ENCODE measurements at regions not wholly inside any gene's neighbourhood (a gene's known extent, or its start where the extent isn't known, plus 50 kb on each side); places are given as distances from the start of the nearest gene placed in this dataset.

DNA sequence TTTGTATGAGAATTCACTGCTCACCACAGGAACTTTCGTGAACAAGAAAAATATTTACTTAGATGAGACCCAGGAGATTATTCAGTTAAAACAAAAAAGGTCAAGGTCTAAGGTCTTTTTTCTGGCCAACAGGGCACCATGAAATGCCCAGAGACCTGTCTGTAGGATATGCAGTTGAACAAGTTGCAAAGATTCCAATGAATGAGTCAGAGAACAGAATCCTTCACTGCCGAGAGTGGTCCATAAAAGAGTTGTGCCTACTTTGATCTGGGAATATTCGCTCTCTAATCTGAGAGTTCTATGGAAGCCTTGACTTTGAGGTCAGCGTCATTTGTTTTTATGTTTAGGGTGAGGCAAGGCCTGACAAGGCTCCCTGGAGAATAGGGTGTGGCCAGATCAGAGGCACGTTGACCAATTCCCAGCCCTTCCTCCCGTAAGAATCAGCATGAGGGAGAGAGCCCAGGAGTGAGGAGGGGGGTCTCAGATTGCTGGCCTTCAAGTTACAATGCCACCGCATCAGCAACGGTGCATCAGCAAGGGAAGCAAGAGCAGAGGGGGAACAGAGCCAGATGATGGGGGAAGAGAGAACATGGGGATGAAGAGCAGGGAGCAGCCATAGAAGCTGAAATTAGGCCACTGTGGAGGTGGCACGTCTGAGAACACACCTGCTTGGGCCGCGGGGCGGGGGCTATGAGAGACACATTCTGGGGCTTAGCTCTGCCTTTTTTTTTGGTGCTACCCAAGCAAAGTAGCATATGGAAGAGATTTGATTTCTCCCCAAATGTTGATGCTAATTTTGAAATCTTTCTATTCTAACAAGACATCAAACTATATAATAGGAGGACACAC is 206.4 kb upstream of the RAB4A start:
- peaks cover 15% of the 10 kb centered on the region for H3K4me1 Mint-ChIP-seq
- no peak overlapping the region for H3K4me3 Mint-ChIP-seq
- no peaks in the 10 kb centered on the region for H3K27me3 ChIP-seq (ENCODE audit: insufficient read depth)
- H3K36me3 ChIP-seq (ENCODE audit: insufficient read depth), result no peaks in the 10 kb centered on the region
- no peaks in the 10 kb centered on the region; the same call in 2 of the 3 replicates for H3K9me3 Mint-ChIP-seq
- H4K20me1 ChIP-seq (replicated peaks; ENCODE audit: insufficient read depth), result no peaks in the 10 kb centered on the region
- no peaks in the 10 kb centered on the region for H3K4me1 ChIP-seq (ENCODE audit: insufficient read depth)
- DNase-seq (ENCODE audit: low spot score), result no peak
- no peaks in the 10 kb centered on the region for H3K79me2 ChIP-seq (replicated peaks; ENCODE audit: insufficient read depth)
- H3K4me3 ChIP-seq, result no peak overlapping the region
- H3F3A ChIP-seq (replicated peaks; ENCODE audit: low read depth), result no peaks in the 10 kb centered on the region
- no peak overlapping the region for H3K27ac ChIP-seq (ENCODE audit: low read depth)
- ATAC-seq, result no peak
- no peak overlapping the region for H3K4me2 ChIP-seq
- no peak overlapping the region for H3K27ac Mint-ChIP-seq
- H3K9me2 ChIP-seq (ENCODE audit: insufficient read depth), result peaks cover 3% of the 10 kb centered on the region; the same call in 1 of the 2 replicates
- H3K27me3 Mint-ChIP-seq (ENCODE audit: insufficient read depth, low read depth, poor library complexity), result peaks cover 3% of the 10 kb centered on the region
- 0 out of 2 replicates have a peak overlapping the region, but pooled peaks have one; percentile 10 for H2AFZ ChIP-seq
- TF ChIP-seq ZNF331 (CRISPR knock-in tag; IDR thresholded peaks at IDR 0.05; ENCODE audit: low read depth), result no peak
- TF ChIP-seq ZNF114 (CRISPR knock-in tag; IDR thresholded peaks at IDR 0.05), result no peak
- TF ChIP-seq ZNF462 (CRISPR knock-in tag; IDR thresholded peaks at IDR 0.05), result no peak
- no peak for TF ChIP-seq STAT1 (IDR thresholded peaks at IDR 0.05; ENCODE audit: unreplicated experiment)
- no peak for TF ChIP-seq CTCF (conservative IDR thresholded peaks at IDR 0.05; ENCODE audit: low read depth in 2 of 2)
- TF ChIP-seq POLR2AphosphoS5 (IDR thresholded peaks at IDR 0.05; ENCODE audit: low read depth), result no peak
- TF ChIP-seq REST (IDR thresholded peaks at IDR 0.05; ENCODE audit: unreplicated experiment), result no peak
- TF ChIP-seq, protein P1, sequence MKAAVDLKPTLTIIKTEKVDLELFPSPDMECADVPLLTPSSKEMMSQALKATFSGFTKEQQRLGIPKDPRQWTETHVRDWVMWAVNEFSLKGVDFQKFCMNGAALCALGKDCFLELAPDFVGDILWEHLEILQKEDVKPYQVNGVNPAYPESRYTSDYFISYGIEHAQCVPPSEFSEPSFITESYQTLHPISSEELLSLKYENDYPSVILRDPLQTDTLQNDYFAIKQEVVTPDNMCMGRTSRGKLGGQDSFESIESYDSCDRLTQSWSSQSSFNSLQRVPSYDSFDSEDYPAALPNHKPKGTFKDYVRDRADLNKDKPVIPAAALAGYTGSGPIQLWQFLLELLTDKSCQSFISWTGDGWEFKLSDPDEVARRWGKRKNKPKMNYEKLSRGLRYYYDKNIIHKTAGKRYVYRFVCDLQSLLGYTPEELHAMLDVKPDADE (IDR thresholded peaks at IDR 0.05), result no peak
- TF ChIP-seq CREB1 (CRISPR knock-in tag; IDR thresholded peaks at IDR 0.05; ENCODE audit: low read depth), result no peak
- TF ChIP-seq NANOG (IDR thresholded peaks at IDR 0.05; ENCODE audit: borderline replicate concordance), result no peak
- no peak for TF ChIP-seq JUNB (IDR thresholded peaks at IDR 0.05; ENCODE audit: unreplicated experiment)
- no peak for TF ChIP-seq EZH2phosphoT487 (IDR thresholded peaks at IDR 0.05; ENCODE audit: unreplicated experiment)
- TF ChIP-seq EZH2 (IDR thresholded peaks at IDR 0.05; ENCODE audit: low read depth, unreplicated experiment), result no peak
- no peaks in the 10 kb centered on the region for H3K36me3 Mint-ChIP-seq (ENCODE audit: low read depth)

Measured in GM23338 (cell line).